Keratinocyte (primary cell): ENCODE measurements at regions not wholly inside any gene's neighbourhood (a gene's known extent, or its start where the extent isn't known, plus 50 kb on each side); places are given as distances from the start of the nearest gene placed in this dataset.

Experiments
- DNase-seq: peaks from one replicate; pipeline ENCODE4 v3.0.0-alpha.2; 2011; ENCODE audit warnings: low read depth, missing footprints, low spot score
- FAIRE-seq: peaks from 2 replicates; lab custom pipeline; 2011; peaks lifted over from hg19 to GRCh38; lab: Jason Lieb, UNC
- H2AFZ ChIP-seq: 2 replicates; pipeline ENCODE4 v1.6.0; 2012; ENCODE audit warnings: low read length, control low read depth, inconsistent platforms; ENCODE audit not compliant: control insufficient read depth
- H3K27ac ChIP-seq: 2 replicates; pipeline ENCODE4 v1.5.1; 2011; ENCODE audit warnings: low read length; ENCODE audit not compliant: control insufficient read depth, insufficient read depth
- H3K27me3 ChIP-seq: 3 replicates; pipeline ENCODE4 v1.6.0; 2011; ENCODE audit warnings: low read length; ENCODE audit not compliant: control insufficient read depth, insufficient read depth; ENCODE audit errors: extremely low read depth
- H3K36me3 ChIP-seq, 2 experiments: 2 replicates in 1 of 2; 3 replicates in 1 of 2; pipeline ENCODE4 v1.5.1; 2011; ENCODE audit warnings: low read length in 2 of 2, mild to moderate bottlenecking in 1 of 2; ENCODE audit not compliant: control insufficient read depth in 2 of 2, insufficient read depth in 2 of 2; ENCODE audit errors: extremely low read depth in 1 of 2
- H3K4me1 ChIP-seq: 3 replicates; pipeline ENCODE4 v1.5.1; 2011; ENCODE audit warnings: low read length; ENCODE audit not compliant: control insufficient read depth, insufficient read depth; ENCODE audit errors: extremely low read depth
- H3K4me2 ChIP-seq: 3 replicates; pipeline ENCODE4 v1.6.0; 2011; ENCODE audit warnings: low read depth, low read length; ENCODE audit not compliant: control insufficient read depth, insufficient read depth; ENCODE audit errors: extremely low read depth
- H3K4me3 ChIP-seq, 3 experiments: fragments of 200-600 bp in 1 of 3; sonication (generic) in 1 of 3; 2 replicates in 2 of 3; 3 replicates in 1 of 3; pipeline ENCODE4 v1.5.1; 2011 to 2016; ENCODE audit warnings: low read length in 3 of 3, mild to moderate bottlenecking in 3 of 3, control low read depth in 2 of 3, inconsistent platforms in 1 of 3, low read depth in 1 of 3, mixed read lengths in 1 of 3, mixed run types in 1 of 3, moderate library complexity in 1 of 3; ENCODE audit not compliant: control insufficient read depth in 2 of 3, insufficient read depth in 2 of 3; ENCODE audit errors: extremely low read depth in 1 of 3
- H3K79me2 ChIP-seq: 2 replicates; pipeline ENCODE4 v1.6.0; 2012; ENCODE audit warnings: low read length; ENCODE audit not compliant: control insufficient read depth, insufficient read depth
- H3K9ac ChIP-seq: 3 replicates; pipeline ENCODE4 v1.6.0; 2011; ENCODE audit warnings: low read length; ENCODE audit not compliant: control insufficient read depth, insufficient read depth; ENCODE audit errors: extremely low read depth
- H3K9me1 ChIP-seq: 3 replicates; pipeline ENCODE4 v1.6.0; 2011; ENCODE audit warnings: low read length; ENCODE audit not compliant: control insufficient read depth, insufficient read depth; ENCODE audit errors: extremely low read depth
- H3K9me3 ChIP-seq: 2 replicates; pipeline ENCODE4 v1.5.1; 2012; ENCODE audit warnings: low read depth, low read length; ENCODE audit not compliant: control insufficient read depth
- H4K20me1 ChIP-seq: 3 replicates; pipeline ENCODE4 v1.6.0; 2011; ENCODE audit warnings: low read length; ENCODE audit not compliant: control insufficient read depth, insufficient read depth; ENCODE audit errors: extremely low read depth
- EZH2 ChIP-seq: IDR thresholded peaks from one replicate; pipeline ENCODE4 v1.6.1; 2012; ENCODE audit warnings: inconsistent platforms, mild to moderate bottlenecking, low read length, moderate library complexity
- dilution Hi-C: fragments of 300-500 bp; cut with MboI; formaldehyde crosslinking; loops from one replicate; pipeline ENCODE4 v1.7.0; 2020; ENCODE audit warnings: low sequenced_read_pairs; ENCODE audit not compliant: extremely low pct_ligation_motif_present
- TF ChIP-seq, protein P1 (sequence below), 3 experiments: IDR thresholded peaks in 1 of 3; conservative IDR thresholded peaks in 1 of 3; optimal IDR thresholded peaks in 1 of 3; 2 replicates in 2 of 3; 3 replicates in 1 of 3; pipeline versions ENCODE3 to v1.5.1; 2011; ENCODE audit warnings: low read length in 3 of 3, mild to moderate bottlenecking in 3 of 3, moderate library complexity in 2 of 3, control low read depth in 1 of 3, inconsistent platforms in 1 of 3; ENCODE audit not compliant: insufficient read depth in 2 of 3; ENCODE audit errors: extremely low read depth in 1 of 3

DNA sequence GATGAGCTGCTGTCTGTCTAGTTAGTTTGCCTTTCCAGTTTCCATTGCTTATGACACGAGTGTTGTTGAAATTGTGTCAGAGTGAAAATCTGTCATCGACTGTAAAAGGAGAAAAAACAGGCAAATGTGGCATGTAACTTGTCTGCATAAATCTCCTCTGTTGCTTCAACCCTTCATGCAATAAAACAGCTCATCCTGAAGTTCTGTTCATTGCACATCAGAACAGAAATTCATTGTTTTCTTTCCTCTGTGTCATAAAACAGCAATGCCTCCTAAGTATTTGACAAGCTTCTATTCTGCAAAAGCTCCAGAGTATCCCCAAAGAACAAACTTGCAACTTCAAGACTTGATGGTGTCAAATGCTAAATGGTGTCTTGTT is 432.1 kb downstream of the MEIS1 start:
- Histone ChIP-seq H3K9ac (no peak overlapping the region), H3K27ac (no peak overlapping the region), H3K36me3 (no peaks in the 10 kb centered on the region), H3K27me3 (no peaks in the 10 kb centered on the region), H3K4me2 (no peak overlapping the region), H3K4me3 (no peak overlapping the region), H3K9me1 (no peaks in the 10 kb centered on the region), H3K9me3 (no peaks in the 10 kb centered on the region), H3K4me1 (peaks cover 27% of the 10 kb centered on the region), H4K20me1 (no peaks in the 10 kb centered on the region), H3K79me2 (no peaks in the 10 kb centered on the region), H2AFZ (no peak overlapping the region)
- TF ChIP-seq, protein P1, sequence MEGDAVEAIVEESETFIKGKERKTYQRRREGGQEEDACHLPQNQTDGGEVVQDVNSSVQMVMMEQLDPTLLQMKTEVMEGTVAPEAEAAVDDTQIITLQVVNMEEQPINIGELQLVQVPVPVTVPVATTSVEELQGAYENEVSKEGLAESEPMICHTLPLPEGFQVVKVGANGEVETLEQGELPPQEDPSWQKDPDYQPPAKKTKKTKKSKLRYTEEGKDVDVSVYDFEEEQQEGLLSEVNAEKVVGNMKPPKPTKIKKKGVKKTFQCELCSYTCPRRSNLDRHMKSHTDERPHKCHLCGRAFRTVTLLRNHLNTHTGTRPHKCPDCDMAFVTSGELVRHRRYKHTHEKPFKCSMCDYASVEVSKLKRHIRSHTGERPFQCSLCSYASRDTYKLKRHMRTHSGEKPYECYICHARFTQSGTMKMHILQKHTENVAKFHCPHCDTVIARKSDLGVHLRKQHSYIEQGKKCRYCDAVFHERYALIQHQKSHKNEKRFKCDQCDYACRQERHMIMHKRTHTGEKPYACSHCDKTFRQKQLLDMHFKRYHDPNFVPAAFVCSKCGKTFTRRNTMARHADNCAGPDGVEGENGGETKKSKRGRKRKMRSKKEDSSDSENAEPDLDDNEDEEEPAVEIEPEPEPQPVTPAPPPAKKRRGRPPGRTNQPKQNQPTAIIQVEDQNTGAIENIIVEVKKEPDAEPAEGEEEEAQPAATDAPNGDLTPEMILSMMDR (optimal IDR thresholded peaks at IDR 0.05 in 1 of 3, IDR thresholded peaks at IDR 0.05 in 1 of 3, conservative IDR thresholded peaks at IDR 0.05 in 1 of 3; ENCODE audit: extremely low read depth in 1 of 3, insufficient read depth in 2 of 3, low read length in 3 of 3): no peak
- no peak for TF ChIP-seq EZH2
- no peak for DNase-seq
- FAIRE-seq: no peak
- dilution Hi-C loops: no loop called here

DNA sequence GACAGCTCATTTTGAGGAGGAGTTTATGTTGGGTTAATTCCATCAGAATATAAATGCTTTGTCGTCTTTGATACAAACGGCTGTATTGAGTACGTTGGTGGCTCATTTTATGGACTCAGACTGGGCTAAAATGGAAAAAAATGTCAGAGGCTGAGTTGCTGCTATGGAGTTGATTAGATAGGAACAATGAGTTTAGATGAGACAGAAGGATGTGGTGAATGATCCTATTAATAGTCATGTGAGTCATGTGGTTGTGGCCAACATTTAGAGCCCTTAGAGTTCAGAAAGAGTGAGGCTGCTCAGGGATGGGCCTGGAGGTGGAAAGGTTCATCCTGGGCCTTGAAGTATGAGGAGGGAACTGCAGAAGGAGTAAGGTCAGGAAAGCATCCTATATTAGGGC is 434.2 kb downstream of the MEIS1 start:
- Histone ChIP-seq H3K36me3 (no peaks in the 10 kb centered on the region), H3K27ac (no peak overlapping the region), H3K9ac (no peak overlapping the region), H2AFZ (no peak overlapping the region), H3K4me2 (peak overlapping the region; percentile 42), H3K79me2 (no peaks in the 10 kb centered on the region), H4K20me1 (no peaks in the 10 kb centered on the region), H3K27me3 (no peaks in the 10 kb centered on the region), H3K4me3 (no peak overlapping the region), H3K9me1 (no peaks in the 10 kb centered on the region), H3K9me3 (no peaks in the 10 kb centered on the region), H3K4me1 (peaks cover 12% of the 10 kb centered on the region)
- TF ChIP-seq, protein P1 (optimal IDR thresholded peaks at IDR 0.05 in 1 of 3, IDR thresholded peaks at IDR 0.05 in 1 of 3, conservative IDR thresholded peaks at IDR 0.05 in 1 of 3; ENCODE audit: extremely low read depth in 1 of 3, insufficient read depth in 2 of 3, low read length in 3 of 3): no peak
- no peak for TF ChIP-seq EZH2
- dilution Hi-C loops: no loop called here
- DNase-seq (peak; percentile 83), FAIRE-seq (peak; percentile 87)
